HepG2 (cell line): ENCODE measurements at regions not wholly inside any gene's neighbourhood (a gene's known extent, or its start where the extent isn't known, plus 50 kb on each side); places are given as distances from the start of the nearest gene placed in this dataset.

Source experiments
- HOXD1 ChIP-seq: sonication (generic); formaldehyde crosslinking; IDR thresholded peaks from 2 replicates; pipeline ENCODE4 v1.5.0; 2020; ENCODE audit warnings: missing genetic modification reagents
- ISX ChIP-seq: sonication (generic); formaldehyde crosslinking; conservative IDR thresholded peaks from 2 replicates; pipeline ENCODE4 v1.5.0; 2020; ENCODE audit warnings: missing genetic modification reagents
- MTF2 ChIP-seq: sonication (generic); formaldehyde crosslinking; IDR thresholded peaks from 2 replicates; pipeline ENCODE4 v1.5.0; 2020; ENCODE audit warnings: missing genetic modification reagents, borderline replicate concordance
- NAIF1 ChIP-seq: sonication (generic); formaldehyde crosslinking; IDR thresholded peaks from 2 replicates; pipeline ENCODE4 v1.5.0; 2020; ENCODE audit warnings: mild to moderate bottlenecking, missing genetic modification reagents, borderline replicate concordance
- NCOA2 ChIP-seq: sonication (generic); formaldehyde crosslinking; IDR thresholded peaks from 2 replicates; pipeline ENCODE4 v1.8.0; 2022; ENCODE audit warnings: inconsistent platforms
- POGZ ChIP-seq: sonication (generic); formaldehyde crosslinking; IDR thresholded peaks from 2 replicates; pipeline ENCODE4 v1.4.0; 2020; ENCODE audit warnings: mild to moderate bottlenecking, missing genetic modification reagents
- TCF7L2 ChIP-seq: IDR thresholded peaks from 2 replicates; pipeline ENCODE4 v1.6.1; 2011; ENCODE audit warnings: mild to moderate bottlenecking, low read depth, low read length, moderate library complexity
- TRIM24 ChIP-seq: sonication (generic); formaldehyde crosslinking; IDR thresholded peaks from 2 replicates; pipeline ENCODE4 v1.8.0; 2022; ENCODE audit warnings: mild to moderate bottlenecking, missing genetic modification reagents
- ZNF251 ChIP-seq: sonication (generic); formaldehyde crosslinking; IDR thresholded peaks from 2 replicates; pipeline ENCODE4 v1.9.0; 2021; ENCODE audit warnings: mild to moderate bottlenecking, missing genetic modification reagents
- ZNF350 ChIP-seq: sonication (generic); formaldehyde crosslinking; IDR thresholded peaks from 2 replicates; pipeline ENCODE4 v1.4.0; 2020; ENCODE audit warnings: mild to moderate bottlenecking, low read depth, missing genetic modification reagents, borderline replicate concordance
- ZNF367 ChIP-seq: sonication (generic); formaldehyde crosslinking; IDR thresholded peaks from 2 replicates; pipeline ENCODE4 v1.4.0; 2020; ENCODE audit warnings: missing genetic modification reagents, borderline replicate concordance
- ZNF792 ChIP-seq: IDR thresholded peaks from 2 replicates; pipeline ENCODE4 v1.6.1; 2016
- TF ChIP-seq, protein P1 (sequence below): sonication (generic); formaldehyde crosslinking; IDR thresholded peaks from 2 replicates; pipeline ENCODE4 v1.4.0; 2020; ENCODE audit warnings: missing genetic modification reagents
- TF ChIP-seq, protein P2 (sequence below): sonication (generic); formaldehyde crosslinking; IDR thresholded peaks from 2 replicates; pipeline ENCODE4 v1.8.0; 2023; ENCODE audit warnings: mild to moderate bottlenecking, missing genetic modification reagents
- TF ChIP-seq, protein P3 (sequence below): fragments of 450-650 bp; IDR thresholded peaks from 2 replicates; pipeline ENCODE4 v1.6.1; 2016
- TF ChIP-seq, protein P4 (sequence below): sonication (generic); formaldehyde crosslinking; IDR thresholded peaks from 2 replicates; pipeline ENCODE4 v1.5.1; 2020; ENCODE audit warnings: mild to moderate bottlenecking, missing genetic modification reagents, moderate library complexity
- TF ChIP-seq, protein P5 (sequence below): sonication (generic); formaldehyde crosslinking; IDR thresholded peaks from 2 replicates; pipeline ENCODE4 v1.4.0; 2020; ENCODE audit warnings: missing genetic modification reagents
- TF ChIP-seq, protein P6 (sequence below): sonication (generic); formaldehyde crosslinking; conservative IDR thresholded peaks from 2 replicates; pipeline ENCODE4 v1.8.1; 2023; ENCODE audit warnings: missing genetic modification reagents

DNA sequence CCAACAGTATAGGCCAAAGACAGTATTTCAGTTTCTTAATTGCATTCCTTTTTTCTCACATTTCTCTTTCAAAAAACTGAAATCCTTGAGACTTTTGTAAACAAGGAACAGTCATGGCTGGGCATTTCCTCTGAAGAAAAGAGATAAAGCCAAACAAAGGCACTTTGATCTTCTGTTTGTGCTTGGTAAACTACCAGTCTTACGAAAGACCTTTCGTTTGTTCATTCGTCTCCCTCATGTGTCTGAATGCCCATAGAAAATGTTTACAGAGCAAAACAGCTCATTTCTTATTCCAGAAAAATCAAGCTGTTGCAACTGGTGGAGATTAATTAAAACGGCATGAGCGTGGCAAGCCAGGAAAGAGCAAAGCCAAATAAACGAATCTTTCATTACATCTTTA lies 178.0 kb downstream of the GASK1B start (continued):
- TF ChIP-seq, protein P1, sequence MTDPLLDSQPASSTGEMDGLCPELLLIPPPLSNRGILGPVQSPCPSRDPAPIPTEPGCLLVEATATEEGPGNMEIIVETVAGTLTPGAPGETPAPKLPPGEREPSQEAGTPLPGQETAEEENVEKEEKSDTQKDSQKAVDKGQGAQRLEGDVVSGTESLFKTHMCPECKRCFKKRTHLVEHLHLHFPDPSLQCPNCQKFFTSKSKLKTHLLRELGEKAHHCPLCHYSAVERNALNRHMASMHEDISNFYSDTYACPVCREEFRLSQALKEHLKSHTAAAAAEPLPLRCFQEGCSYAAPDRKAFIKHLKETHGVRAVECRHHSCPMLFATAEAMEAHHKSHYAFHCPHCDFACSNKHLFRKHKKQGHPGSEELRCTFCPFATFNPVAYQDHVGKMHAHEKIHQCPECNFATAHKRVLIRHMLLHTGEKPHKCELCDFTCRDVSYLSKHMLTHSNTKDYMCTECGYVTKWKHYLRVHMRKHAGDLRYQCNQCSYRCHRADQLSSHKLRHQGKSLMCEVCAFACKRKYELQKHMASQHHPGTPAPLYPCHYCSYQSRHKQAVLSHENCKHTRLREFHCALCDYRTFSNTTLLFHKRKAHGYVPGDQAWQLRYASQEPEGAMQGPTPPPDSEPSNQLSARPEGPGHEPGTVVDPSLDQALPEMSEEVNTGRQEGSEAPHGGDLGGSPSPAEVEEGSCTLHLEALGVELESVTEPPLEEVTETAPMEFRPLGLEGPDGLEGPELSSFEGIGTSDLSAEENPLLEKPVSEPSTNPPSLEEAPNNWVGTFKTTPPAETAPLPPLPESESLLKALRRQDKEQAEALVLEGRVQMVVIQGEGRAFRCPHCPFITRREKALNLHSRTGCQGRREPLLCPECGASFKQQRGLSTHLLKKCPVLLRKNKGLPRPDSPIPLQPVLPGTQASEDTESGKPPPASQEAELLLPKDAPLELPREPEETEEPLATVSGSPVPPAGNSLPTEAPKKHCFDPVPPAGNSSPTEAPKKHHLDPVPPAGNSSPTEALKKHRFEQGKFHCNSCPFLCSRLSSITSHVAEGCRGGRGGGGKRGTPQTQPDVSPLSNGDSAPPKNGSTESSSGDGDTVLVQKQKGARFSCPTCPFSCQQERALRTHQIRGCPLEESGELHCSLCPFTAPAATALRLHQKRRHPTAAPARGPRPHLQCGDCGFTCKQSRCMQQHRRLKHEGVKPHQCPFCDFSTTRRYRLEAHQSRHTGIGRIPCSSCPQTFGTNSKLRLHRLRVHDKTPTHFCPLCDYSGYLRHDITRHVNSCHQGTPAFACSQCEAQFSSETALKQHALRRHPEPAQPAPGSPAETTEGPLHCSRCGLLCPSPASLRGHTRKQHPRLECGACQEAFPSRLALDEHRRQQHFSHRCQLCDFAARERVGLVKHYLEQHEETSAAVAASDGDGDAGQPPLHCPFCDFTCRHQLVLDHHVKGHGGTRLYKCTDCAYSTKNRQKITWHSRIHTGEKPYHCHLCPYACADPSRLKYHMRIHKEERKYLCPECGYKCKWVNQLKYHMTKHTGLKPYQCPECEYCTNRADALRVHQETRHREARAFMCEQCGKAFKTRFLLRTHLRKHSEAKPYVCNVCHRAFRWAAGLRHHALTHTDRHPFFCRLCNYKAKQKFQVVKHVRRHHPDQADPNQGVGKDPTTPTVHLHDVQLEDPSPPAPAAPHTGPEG, result no peak
- TF ChIP-seq MTF2 (CRISPR knock-in tag), result no peak
- no peak for TF ChIP-seq ZNF350 (CRISPR knock-in tag)
- TF ChIP-seq NCOA2 (CRISPR knock-in tag), result peak; percentile 100
- TF ChIP-seq, protein P2, sequence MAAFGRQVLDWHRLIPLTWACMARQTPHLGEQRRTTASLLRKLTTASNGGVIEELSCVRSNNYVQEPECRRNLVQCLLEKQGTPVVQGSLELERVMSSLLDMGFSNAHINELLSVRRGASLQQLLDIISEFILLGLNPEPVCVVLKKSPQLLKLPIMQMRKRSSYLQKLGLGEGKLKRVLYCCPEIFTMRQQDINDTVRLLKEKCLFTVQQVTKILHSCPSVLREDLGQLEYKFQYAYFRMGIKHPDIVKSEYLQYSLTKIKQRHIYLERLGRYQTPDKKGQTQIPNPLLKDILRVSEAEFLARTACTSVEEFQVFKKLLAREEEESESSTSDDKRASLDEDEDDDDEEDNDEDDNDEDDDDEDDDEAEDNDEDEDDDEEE (CRISPR knock-in tag), result no peak
- TF ChIP-seq HOXD1, result peak; percentile 95
- TF ChIP-seq, protein P3, sequence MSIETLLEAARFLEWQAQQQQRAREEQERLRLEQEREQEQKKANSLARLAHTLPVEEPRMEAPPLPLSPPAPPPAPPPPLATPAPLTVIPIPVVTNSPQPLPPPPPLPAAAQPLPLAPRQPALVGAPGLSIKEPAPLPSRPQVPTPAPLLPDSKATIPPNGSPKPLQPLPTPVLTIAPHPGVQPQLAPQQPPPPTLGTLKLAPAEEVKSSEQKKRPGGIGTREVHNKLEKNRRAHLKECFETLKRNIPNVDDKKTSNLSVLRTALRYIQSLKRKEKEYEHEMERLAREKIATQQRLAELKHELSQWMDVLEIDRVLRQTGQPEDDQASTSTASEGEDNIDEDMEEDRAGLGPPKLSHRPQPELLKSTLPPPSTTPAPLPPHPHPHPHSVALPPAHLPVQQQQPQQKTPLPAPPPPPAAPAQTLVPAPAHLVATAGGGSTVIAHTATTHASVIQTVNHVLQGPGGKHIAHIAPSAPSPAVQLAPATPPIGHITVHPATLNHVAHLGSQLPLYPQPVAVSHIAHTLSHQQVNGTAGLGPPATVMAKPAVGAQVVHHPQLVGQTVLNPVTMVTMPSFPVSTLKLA, result no peak
- no peak for TF ChIP-seq ZNF251 (CRISPR knock-in tag)
- no peak for TF ChIP-seq ZNF367 (CRISPR knock-in tag)
- peak; percentile 82; the same call in 1 of the 2 replicates for TF ChIP-seq ZNF792 (CRISPR knock-in tag)
- TF ChIP-seq, protein P4, sequence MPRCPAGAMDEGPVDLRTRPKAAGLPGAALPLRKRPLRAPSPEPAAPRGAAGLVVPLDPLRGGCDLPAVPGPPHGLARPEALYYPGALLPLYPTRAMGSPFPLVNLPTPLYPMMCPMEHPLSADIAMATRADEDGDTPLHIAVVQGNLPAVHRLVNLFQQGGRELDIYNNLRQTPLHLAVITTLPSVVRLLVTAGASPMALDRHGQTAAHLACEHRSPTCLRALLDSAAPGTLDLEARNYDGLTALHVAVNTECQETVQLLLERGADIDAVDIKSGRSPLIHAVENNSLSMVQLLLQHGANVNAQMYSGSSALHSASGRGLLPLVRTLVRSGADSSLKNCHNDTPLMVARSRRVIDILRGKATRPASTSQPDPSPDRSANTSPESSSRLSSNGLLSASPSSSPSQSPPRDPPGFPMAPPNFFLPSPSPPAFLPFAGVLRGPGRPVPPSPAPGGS (CRISPR knock-in tag), result no peak
- no peak for TF ChIP-seq NAIF1 (CRISPR knock-in tag)
- TF ChIP-seq, protein P5, sequence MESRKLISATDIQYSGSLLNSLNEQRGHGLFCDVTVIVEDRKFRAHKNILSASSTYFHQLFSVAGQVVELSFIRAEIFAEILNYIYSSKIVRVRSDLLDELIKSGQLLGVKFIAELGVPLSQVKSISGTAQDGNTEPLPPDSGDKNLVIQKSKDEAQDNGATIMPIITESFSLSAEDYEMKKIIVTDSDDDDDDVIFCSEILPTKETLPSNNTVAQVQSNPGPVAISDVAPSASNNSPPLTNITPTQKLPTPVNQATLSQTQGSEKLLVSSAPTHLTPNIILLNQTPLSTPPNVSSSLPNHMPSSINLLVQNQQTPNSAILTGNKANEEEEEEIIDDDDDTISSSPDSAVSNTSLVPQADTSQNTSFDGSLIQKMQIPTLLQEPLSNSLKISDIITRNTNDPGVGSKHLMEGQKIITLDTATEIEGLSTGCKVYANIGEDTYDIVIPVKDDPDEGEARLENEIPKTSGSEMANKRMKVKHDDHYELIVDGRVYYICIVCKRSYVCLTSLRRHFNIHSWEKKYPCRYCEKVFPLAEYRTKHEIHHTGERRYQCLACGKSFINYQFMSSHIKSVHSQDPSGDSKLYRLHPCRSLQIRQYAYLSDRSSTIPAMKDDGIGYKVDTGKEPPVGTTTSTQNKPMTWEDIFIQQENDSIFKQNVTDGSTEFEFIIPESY, result peak; percentile 53; the same call in 1 of the 2 replicates
- TF ChIP-seq, protein P6, sequence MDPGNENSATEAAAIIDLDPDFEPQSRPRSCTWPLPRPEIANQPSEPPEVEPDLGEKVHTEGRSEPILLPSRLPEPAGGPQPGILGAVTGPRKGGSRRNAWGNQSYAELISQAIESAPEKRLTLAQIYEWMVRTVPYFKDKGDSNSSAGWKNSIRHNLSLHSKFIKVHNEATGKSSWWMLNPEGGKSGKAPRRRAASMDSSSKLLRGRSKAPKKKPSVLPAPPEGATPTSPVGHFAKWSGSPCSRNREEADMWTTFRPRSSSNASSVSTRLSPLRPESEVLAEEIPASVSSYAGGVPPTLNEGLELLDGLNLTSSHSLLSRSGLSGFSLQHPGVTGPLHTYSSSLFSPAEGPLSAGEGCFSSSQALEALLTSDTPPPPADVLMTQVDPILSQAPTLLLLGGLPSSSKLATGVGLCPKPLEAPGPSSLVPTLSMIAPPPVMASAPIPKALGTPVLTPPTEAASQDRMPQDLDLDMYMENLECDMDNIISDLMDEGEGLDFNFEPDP, result no peak
- 0 out of 2 replicates have a peak, but pooled peaks have one; percentile 22 for TF ChIP-seq TRIM24 (CRISPR knock-in tag)
- no peak for TF ChIP-seq ISX (CRISPR knock-in tag)
- TF ChIP-seq TCF7L2, result peak; percentile 98
- peak; percentile 94 for TF ChIP-seq POGZ (CRISPR knock-in tag)
